Ectodermal cell (in vitro differentiated cells): ENCODE measurements at regions not wholly inside any gene's neighbourhood (a gene's known extent, or its start where the extent isn't known, plus 50 kb on each side); places are given as distances from the start of the nearest gene placed in this dataset.

Experiments
- H3K27ac ChIP-seq: 2 replicates; pipeline ENCODE4 v1.7.0; 2013; ENCODE audit warnings: mild to moderate bottlenecking, low read depth, low read length; ENCODE audit not compliant: insufficient read depth, poor library complexity, severe bottlenecking
- H3K27me3 ChIP-seq: 2 replicates; pipeline ENCODE4 v1.7.0; 2013; ENCODE audit warnings: mild to moderate bottlenecking, low read length; ENCODE audit not compliant: insufficient read depth, control insufficient read depth, poor library complexity, severe bottlenecking
- H3K36me3 ChIP-seq: one replicate; pipeline ENCODE4 v1.7.0; 2013; ENCODE audit warnings: low read length; ENCODE audit not compliant: control insufficient read depth, insufficient read depth
- H3K4me1 ChIP-seq: one replicate; pipeline ENCODE4 v1.7.0; 2013; ENCODE audit warnings: low read length; ENCODE audit not compliant: control insufficient read depth, insufficient read depth
- H3K4me3 ChIP-seq: 2 replicates; pipeline ENCODE4 v1.7.0; 2013; ENCODE audit warnings: low read depth, low read length, control low read depth; ENCODE audit not compliant: insufficient read depth
- H3K9me3 ChIP-seq: 2 replicates; pipeline ENCODE4 v1.7.0; 2013; ENCODE audit warnings: mild to moderate bottlenecking, low read length, moderate library complexity; ENCODE audit not compliant: control insufficient read depth
- WGBS, 2 experiments: methylation state at CpG; one replicate each; pipeline ENCODE4 v1.1.7; 2013; ENCODE audit warnings: missing lambda C conversion rate in 2 of 2; 5-methylcytosine and 5-hydroxymethylcytosine counted together

- no peaks in the 10 kb centered on the region for H3K27me3 ChIP-seq
- no peak overlapping the region for H3K27ac ChIP-seq
- H3K4me3 ChIP-seq, result no peak overlapping the region
- peaks cover 13% of the 10 kb centered on the region for H3K4me1 ChIP-seq
- no peaks in the 10 kb centered on the region for H3K9me3 ChIP-seq
- H3K36me3 ChIP-seq, result no peaks in the 10 kb centered on the region
- 88 to 95% methylated on average over 1 of the region's 1 CpG for WGBS, 2 experiments
Measured at GRCh38 chr15:69943637-69944036, 154.1 kb downstream of the TLE3 start.

DNA sequence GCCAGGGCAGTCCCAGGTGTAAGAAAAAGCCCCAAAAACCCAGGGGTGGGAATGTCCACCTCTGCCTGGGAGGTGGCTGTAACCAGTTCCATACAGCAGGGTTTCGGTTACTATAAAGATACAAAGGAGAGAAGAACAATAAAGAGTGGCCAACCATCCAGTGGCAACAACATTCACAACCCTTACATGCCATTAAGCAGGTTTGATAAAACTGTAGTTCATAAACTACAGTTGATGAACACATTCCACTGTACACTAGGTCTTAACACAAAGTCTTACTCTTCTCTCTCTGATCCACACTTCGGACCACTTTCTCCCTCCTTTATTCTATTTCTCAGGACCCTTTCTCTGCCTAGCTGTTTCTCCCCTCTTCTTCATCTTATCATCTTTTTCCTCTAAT, 152.0 kb downstream of the TLE3 start:
- no peak overlapping the region for H3K4me3 ChIP-seq
- H3K27me3 ChIP-seq, result no peaks in the 10 kb centered on the region
- H3K27ac ChIP-seq, result no peak overlapping the region
- no peaks in the 10 kb centered on the region for H3K4me1 ChIP-seq
- WGBS, 2 experiments, result 88 to 94% methylated on average over 2 of the region's 2 CpGs
- no peaks in the 10 kb centered on the region for H3K36me3 ChIP-seq
- no peaks in the 10 kb centered on the region for H3K9me3 ChIP-seq

DNA sequence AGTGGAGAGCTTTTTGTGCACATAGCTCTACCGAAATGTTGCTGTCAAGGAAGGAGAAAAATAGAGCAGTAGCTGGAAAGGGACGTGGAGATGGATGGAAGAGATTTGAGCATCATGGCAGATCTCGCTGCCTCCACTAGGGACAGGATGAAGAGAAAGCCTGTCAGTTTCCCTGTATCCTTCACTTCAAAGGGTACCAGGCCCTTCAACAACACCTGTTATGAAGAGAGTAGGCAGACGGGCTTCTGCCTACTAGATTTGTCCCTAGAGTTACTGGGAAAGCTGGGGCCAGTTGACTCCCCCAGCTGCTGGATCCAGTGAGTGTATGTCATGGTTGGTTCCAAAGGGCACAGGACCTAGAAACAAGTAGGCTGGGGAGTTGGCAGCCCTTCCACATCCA, 150.8 kb downstream of the TLE3 start:
- no peak overlapping the region for H3K27ac ChIP-seq
- no peaks in the 10 kb centered on the region for H3K36me3 ChIP-seq
- no peaks in the 10 kb centered on the region for H3K27me3 ChIP-seq
- no peaks in the 10 kb centered on the region for H3K9me3 ChIP-seq
- H3K4me1 ChIP-seq, result no peaks in the 10 kb centered on the region
- 93 to 95% methylated on average over 4 of the region's 4 CpGs for WGBS, 2 experiments
- H3K4me3 ChIP-seq, result no peak overlapping the region

GRCh38 chr15:69947394-69947793, 150.3 kb downstream of the TLE3 start:
- no peaks in the 10 kb centered on the region for H3K4me1 ChIP-seq

DNA sequence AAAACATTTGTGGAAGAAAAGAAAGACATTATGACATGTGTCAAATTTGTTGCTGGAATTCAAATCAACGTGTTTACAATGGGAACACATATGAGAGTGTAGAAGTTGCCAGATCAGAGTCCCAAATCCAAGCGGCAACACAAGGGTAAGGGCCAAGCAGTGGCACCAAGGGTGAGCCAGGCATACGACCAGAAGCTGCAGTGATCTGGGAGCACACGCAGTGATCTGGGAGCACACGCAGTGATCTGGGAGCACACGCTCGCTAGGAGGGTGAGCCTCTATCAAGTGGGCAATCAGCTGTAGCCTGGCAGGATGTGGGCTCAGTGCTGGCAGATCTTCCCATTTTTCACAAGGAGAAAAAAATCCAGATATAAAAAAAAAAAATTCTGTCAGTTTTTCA, 148.2 kb downstream of the TLE3 start:
- WGBS, 2 experiments, result 94 to 96% methylated on average over 7 of the region's 7 CpGs
- H3K36me3 ChIP-seq, result no peaks in the 10 kb centered on the region
- H3K27ac ChIP-seq, result no peak overlapping the region
- H3K4me3 ChIP-seq, result no peak overlapping the region
- no peaks in the 10 kb centered on the region for H3K27me3 ChIP-seq
- H3K4me1 ChIP-seq, result no peaks in the 10 kb centered on the region
- H3K9me3 ChIP-seq, result no peaks in the 10 kb centered on the region

More at GRCh38 chr15:69947394-69947793, 150.3 kb downstream of the TLE3 start:
- H3K9me3 ChIP-seq, result no peaks in the 10 kb centered on the region
- H3K36me3 ChIP-seq, result no peaks in the 10 kb centered on the region
- no peak overlapping the region for H3K27ac ChIP-seq
- H3K27me3 ChIP-seq, result no peaks in the 10 kb centered on the region
- no peak overlapping the region for H3K4me3 ChIP-seq
- 94 to 96% methylated on average over 2 of the region's 2 CpGs for WGBS, 2 experiments

- Histone ChIP-seq H3K36me3 (no peaks in the 10 kb centered on the region), H3K27ac (no peak overlapping the region), H3K27me3 (no peaks in the 10 kb centered on the region), H3K4me1 (peaks cover 8% of the 10 kb centered on the region), H3K4me3 (no peak overlapping the region), H3K9me3 (no peaks in the 10 kb centered on the region)
- WGBS, 2 experiments, result 89 to 90% methylated on average over 2 of the region's 2 CpGs
Measured at GRCh38 chr15:69951256-69951897, 146.3 kb downstream of the TLE3 start.

DNA sequence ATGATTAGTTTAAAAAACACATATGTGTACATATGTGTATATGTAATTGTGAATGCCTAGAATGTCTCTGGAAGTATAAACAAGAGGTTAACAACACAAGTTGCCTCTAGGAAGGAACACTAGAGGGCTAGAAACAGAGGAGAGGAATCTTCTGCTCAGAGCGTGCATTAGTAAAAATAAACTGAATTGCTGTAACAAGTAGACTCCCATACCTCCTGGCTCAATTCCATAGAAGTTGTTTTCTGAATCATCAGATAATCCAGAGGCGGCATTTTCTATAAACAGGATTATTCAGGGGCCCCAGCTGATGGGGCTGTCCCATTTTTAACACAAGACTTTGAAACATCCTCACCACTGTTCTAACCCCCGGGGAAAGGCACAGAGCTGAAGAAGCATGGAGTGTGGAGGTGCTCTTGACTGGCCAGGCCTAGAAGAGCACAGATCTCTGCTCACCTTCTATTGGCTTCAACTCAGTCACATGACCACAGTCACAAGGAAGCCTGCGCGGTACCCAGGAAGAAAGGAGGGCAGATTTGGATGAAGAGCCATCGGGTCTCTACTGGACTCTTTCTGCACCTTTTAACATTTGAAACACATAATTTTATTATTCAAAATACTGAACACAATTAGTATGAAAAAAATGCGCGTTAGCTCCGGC, 145.7 kb downstream of the TLE3 start:
- WGBS, 2 experiments, result 94 to 100% methylated on average over 8 to 9 of the region's 9 CpGs
- no peaks in the 10 kb centered on the region for H3K27me3 ChIP-seq

DNA sequence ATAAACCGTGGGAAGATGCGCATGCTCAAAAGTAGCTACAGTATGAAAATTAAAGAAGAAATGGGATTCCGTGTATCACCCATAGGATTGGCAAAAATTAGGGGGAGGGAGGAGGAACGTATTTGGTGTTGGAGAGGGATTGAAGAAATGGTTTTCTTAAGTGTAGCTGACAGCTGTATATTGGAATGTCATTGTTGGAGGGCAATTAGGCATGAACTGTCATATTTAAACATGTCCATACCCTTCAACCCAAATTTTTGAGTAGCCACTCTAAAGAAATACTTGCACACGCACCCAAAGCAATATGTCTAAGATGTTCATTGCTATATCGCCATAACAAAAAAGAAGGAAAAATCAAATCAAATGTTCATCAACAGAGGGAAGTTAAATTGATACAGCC, 144.7 kb downstream of the TLE3 start:
- 91 to 92% methylated on average over 5 to 6 of the region's 6 CpGs for WGBS, 2 experiments
- H3K4me3 ChIP-seq, result no peak overlapping the region

More for the DNA sequence above, 145.7 kb downstream of the TLE3 start:
- Histone ChIP-seq H3K36me3 (no peaks in the 10 kb centered on the region), H3K4me1 (peaks cover 8% of the 10 kb centered on the region), H3K9me3 (no peaks in the 10 kb centered on the region), H3K27ac (no peak overlapping the region), H3K4me3 (no peak overlapping the region)

GRCh38 chr15:69953816-69954215, 143.9 kb downstream of the TLE3 start:
- Histone ChIP-seq H3K4me3 (no peak overlapping the region), H3K27me3 (no peaks in the 10 kb centered on the region), H3K36me3 (no peaks in the 10 kb centered on the region), H3K4me1 (peaks cover 8% of the 10 kb centered on the region), H3K27ac (no peak overlapping the region), H3K9me3 (no peaks in the 10 kb centered on the region)
- 91 to 94% methylated on average over 2 of the region's 2 CpGs for WGBS, 2 experiments

More for the DNA sequence above, 144.7 kb downstream of the TLE3 start:
- Histone ChIP-seq H3K27ac (no peak overlapping the region), H3K9me3 (no peaks in the 10 kb centered on the region), H3K27me3 (no peaks in the 10 kb centered on the region), H3K36me3 (no peaks in the 10 kb centered on the region), H3K4me1 (peaks cover 8% of the 10 kb centered on the region)

- H3K27me3 ChIP-seq, result no peaks in the 10 kb centered on the region
- no peak overlapping the region for H3K27ac ChIP-seq
- peaks cover 8% of the 10 kb centered on the region for H3K4me1 ChIP-seq
- H3K9me3 ChIP-seq, result no peaks in the 10 kb centered on the region
- WGBS, 2 experiments, result 38 to 39% methylated on average over 5 of the region's 5 CpGs
- no peaks in the 10 kb centered on the region for H3K36me3 ChIP-seq
- no peak overlapping the region for H3K4me3 ChIP-seq
Measured at GRCh38 chr15:69954666-69955065, 143.1 kb downstream of the TLE3 start.
